GM12891 (cell line): ENCODE measurements at regions not wholly inside any gene's neighbourhood (a gene's known extent, or its start where the extent isn't known, plus 50 kb on each side); places are given as distances from the start of the nearest gene placed in this dataset.

ENCODE experiments used
- PAX5 ChIP-seq: IDR thresholded peaks from 2 replicates; pipeline ENCODE4 v1.6.1; 2011; ENCODE audit warnings: low read length, moderate library complexity, mild to moderate bottlenecking; ENCODE audit not compliant: insufficient read depth, severe bottlenecking
- POLR2AphosphoS5 ChIP-seq: IDR thresholded peaks from 2 replicates; pipeline ENCODE4 v1.6.1; 2011; ENCODE audit warnings: low read depth, low read length, control low read depth
- TAF1 ChIP-seq: IDR thresholded peaks from 2 replicates; pipeline ENCODE4 v1.6.1; 2011; ENCODE audit warnings: low read depth, low read length, control low read depth

- no peak for TF ChIP-seq TAF1
- no peak for TF ChIP-seq PAX5
- TF ChIP-seq POLR2AphosphoS5, result no peak
These were observed 144.0 kb upstream of the CHST15 start for GRCh38 chr10:124237282-124237961.
